ENCODE measurements at regions not wholly inside any gene's neighbourhood (a gene's known extent, or its start where the extent isn't known, plus 50 kb on each side); places are given as distances from the start of the nearest gene placed in this dataset.
"Not testable (repeated sequence)": the region's sequence is repeated elsewhere in the genome, so short reads cannot be mapped to it uniquely, and the experiment has no call there.

DNA sequence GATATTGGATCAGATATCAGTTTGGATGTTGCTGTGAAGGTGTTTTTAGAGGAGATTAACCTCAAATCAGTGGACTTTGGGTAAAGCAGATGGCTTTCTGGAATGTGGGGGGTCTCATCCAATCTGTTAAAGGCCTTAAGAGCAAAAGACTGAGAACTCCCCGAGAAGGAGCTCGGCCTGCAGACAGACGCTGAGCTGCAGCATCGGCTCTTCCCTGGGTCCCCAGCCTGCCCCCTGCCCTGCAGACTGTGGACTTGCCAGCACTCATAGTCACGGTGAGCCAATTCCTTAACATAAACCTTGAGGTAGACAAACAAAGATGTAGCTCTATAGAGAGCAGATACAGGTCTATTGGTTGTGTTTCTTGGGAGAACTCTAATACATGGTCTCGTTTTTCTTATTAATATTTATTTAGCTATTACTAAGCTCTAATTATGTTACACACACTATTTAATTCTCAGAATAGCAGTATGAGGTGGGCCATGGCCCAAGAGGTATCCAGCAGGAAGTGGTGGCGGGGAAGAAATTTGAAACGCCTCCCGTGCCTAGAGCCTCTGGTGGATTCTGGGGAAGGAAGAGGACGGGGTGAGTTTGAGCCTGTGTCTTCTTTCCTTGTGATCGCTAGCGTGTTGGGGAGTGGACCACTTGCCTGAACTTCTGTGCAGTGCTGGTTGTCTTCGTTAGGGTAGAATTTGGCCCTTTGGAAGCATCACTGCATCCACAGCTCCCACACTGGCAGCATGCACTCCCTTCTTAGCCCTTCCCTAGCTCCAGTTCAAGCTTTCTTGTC is 305.3 kb downstream of the TEX29 start:
- no peak for DNase-seq

DNA sequence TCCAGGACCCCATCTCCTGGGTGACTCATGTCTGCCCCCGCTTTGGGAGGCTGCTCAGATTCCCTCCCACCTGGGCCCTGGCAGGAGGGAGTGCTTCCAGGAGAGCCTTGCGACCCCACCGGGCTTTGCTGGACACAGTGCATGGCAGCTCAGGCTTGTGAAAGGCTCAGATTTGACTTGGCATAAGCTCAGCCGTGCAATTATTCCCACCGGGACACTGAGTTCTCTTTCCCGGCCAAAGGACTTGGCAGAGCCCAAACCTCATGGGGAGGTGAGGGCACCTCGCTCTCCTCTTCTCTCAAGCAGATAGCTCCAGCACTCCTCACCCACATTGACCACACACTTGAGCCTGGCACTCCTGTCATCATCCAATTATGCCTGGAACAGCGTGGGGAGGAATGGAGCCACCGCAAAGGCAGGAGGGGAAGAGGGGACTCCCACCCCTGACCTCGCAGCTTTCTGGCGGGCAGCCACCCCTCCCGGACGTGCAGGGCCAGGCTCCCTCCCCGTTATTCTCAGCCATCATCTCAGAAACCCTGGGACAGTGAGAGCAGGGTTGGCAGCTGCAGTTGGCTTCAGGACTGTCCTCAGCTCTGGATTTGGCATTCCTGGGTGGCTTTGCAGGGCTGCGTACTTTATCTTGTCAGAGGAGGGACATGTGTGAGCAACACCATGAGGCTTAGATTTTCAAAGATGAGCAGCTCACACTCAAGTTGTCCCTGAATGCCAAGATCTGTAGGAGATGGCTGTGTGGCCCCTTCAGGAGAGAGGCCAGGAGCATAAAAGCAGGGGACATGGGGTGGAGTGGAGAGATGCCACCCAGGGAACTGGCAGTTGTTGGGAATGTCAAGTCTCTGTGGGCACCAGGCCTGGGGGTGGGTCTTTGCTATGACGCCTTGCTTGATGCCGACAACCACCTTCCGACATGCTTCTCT is 306.2 kb downstream of the TEX29 start:
- DNase-seq, result no peak

DNA sequence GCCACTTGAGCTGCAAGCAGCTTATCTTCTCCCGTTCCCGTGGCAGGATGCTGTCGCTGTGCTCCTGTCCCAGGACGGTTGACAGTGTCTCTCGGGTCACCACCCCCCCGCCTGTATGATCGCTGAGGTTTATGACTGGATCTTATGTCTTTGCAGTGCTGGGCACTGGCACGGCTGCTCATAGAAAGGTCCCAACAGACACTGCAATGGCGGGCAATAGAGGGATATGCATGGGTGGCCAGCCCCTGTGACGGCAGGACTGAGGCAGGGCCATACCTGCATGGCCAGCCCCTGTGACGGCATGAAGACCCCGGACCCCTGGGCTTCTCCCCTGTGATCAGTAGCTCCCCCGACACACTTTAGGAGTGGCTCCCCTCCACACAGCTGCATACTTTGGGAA is 307.2 kb downstream of the TEX29 start:
- DNase-seq, result no peak

DNA sequence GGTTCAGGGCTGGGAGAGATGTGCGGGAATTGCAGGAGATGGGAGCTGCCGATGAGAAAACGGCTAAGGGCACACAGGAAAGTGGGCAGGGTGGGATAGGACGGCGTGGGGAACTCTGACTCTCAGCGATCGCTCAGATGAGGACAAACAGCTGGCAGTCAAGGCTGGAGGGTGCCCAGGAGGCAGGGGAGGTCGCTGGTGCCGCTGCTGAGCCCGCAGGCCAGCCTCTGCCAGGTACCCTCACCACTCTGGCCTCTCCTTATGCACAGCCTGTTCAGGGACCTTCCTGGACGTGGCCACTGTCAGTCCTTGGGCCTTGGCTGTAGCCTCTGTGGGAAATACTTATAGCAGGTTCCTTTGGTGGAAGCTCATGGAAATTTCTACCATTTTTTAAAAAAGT is 308.6 kb downstream of the TEX29 start:
- DNase-seq, result no peak

DNA sequence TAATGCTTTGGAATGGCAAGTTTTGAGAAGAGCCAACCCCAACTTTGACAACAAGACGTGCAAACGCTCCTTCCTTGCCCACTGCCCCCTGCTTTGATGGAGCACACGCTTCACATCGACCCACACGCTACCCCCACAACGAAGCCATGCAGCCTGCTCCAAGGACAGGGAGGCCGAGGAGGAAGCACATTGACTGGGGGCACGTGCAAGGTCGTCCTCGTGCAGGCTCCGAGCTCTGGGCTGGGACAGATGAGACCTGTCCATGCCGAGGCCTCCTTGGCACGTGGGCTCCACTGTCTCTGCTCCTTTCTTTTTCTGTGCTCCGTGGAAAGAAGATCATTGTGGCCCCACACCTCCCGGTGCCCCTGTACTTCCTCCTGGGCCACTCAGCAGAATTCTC is 309.0 kb downstream of the TEX29 start:
- DNase-seq, result no peak

DNA sequence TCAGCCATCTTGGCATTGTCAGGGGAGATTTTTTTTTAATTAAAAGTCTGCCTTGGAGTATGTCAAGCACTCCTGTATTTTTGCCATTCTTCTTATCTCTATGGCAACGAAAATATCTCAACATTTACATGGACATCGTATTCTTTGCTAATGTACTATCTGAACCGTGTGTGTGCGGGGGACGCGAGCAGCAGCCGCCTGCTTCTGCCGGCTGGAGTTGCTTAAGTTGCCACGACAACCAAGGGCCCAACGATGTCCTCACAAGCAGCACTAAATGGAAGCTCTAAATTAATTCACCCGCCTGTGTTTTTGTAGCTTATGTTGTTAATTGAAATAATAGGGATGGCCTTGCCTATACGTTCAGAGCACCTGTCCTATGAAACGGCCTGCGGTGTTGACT is 309.5 kb downstream of the TEX29 start:
- DNase-seq, result no peak

DNA sequence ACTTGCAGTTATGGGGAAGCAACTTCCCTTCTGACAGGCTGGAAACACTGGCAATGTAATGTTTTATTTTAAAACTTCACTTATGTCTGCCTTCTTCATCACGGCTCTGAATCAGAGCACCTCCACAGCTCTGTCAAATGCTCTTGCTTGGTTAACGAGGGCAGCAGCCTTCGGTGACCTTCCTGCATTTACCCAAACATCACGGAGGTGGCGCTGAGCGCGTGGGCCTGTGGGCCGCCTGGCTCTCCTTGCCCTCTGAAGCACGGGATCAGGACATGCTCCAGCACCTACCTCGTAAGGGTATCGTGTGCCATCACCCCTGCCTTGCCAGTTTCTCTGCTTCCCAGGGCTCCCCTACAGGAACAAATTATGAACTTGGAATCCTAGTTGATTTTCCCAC is 310.0 kb downstream of the TEX29 start:
- no peak for DNase-seq

DNA sequence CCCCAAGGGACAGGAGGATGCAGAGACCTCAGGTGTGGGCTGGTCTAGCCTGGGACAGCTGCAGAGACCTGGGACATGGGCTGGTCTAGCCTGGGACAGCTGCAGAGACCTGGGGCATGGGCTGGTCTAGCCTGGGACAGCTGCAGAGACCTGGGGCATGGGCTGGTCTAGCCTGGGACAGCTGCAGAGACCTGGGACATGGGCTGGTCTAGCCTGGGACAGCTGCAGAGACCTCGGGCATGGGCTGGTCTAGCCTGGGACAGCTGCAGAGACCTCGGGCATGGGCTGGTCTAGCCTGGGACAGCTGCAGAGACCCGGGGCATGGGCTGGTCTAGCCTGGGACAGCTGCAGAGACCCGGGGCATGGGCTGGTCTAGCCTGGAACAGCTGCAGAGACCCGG is 310.8 kb downstream of the TEX29 start:
- DNase-seq, result not testable (repeated sequence)

DNA sequence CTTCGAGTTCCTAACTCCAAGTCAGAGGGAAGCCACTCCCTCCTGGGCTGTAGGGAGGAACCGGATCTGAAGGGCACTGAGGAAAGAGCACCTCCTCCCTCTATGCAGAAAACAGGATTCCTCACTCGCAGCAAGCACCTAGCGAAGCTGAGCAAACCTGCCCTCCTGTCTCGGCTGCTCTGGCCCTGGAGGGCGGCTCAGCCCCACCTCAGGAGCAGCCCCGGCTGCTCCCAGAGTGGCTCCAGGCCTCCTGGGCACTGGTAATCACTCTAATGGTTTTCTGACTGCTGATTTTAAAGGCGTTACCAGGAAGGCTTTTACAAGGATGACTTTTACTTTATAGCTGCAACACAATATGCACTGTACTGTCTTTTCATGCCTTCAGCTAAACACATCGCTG is 312.5 kb downstream of the TEX29 start:
- DNase-seq, result no peak

DNA sequence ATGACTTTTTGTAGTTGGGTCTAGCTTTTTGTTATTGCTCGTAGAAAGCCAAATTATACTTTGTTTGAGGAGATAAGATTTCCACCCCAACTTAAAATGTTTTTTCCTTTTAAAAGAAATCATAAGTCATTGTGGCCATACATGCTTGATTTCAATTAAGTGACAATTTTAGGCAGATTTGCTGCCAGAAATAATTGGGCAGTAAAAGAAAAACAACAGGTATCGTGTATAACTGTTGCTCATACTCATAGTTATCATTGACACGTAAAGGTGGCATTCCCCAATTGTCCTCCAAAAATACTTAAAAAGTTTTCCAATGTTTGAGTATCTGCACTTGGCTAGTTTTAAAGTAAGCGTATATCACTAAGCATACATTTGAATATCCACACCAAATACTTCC is 313.0 kb downstream of the TEX29 start:
- no peak for DNase-seq

DNA sequence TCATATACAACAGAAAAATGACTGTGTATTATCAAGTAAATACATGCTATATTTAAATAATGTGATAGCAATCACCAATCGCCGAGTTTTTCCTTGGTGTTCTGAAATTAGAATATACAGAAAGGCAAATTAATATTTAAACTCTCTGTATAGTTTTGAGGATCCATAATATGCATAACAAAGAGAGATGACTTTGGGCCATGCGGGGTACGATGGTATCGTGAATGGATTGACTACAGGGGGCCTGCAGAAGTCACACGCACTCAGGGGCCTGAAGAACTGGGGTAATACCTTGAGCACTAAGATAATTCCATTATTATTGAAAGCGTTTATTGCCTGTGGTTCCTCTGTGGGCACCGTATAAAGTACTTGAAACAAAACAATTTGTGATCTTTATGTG is 314.0 kb downstream of the TEX29 start:
- no peak for DNase-seq

DNA sequence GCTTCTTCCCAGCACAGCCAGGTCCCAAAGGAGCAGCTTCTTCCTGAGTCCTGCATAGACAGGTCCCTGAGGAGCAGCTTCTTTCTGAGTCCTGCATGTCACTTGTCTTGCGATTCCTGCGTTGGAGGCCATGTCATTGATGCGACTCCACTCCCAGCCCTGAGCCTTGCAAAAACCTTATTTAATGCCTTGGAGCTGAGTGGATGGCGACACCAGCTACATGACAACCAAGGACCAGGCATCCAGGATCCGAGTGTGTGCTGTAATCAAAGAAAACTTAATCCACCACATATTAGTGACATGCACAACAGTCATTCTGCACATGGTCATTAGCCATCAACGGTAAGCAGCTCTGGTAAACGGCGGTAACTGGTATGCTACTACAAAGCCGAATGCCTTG is 315.8 kb downstream of the TEX29 start:
- no peak for DNase-seq

DNA sequence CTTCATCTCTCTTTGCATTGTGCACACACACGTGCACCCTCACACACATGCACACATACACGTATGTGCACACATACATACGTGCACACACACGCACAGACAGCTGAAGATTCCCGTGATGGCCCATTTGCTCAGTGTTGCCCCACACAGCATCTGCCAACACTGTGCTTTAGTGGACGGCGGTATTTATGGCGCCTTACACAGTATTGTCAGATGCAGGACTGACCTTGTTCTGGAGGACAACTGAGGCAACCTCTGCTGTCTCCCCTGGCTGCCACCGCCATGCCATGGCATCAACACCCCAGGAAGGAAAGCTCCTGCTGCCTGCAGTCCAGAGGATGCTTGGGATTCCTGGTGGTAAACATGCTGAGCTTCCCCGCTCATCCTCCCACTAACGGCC is 316.4 kb downstream of the TEX29 start:
- no peak for DNase-seq

DNA sequence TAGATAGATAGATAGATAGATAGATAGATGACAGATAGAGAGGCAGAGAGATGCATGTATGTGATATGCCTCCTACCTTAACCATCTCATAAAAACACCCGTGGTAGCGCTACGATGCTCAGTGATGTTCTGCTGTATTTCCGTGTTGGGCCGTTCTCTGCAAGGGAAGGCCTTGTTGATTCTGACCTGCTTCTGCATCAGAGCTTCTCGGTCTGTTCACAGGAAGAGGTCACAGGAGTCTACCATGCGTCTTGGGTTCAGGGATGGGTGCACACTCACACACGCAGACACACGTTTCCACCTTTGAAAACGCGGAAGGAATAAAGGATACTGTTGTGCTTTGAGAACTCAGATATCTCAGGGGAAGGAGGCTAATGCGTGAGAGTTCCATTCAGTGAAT is 316.9 kb downstream of the TEX29 start:
- no peak for DNase-seq

DNA sequence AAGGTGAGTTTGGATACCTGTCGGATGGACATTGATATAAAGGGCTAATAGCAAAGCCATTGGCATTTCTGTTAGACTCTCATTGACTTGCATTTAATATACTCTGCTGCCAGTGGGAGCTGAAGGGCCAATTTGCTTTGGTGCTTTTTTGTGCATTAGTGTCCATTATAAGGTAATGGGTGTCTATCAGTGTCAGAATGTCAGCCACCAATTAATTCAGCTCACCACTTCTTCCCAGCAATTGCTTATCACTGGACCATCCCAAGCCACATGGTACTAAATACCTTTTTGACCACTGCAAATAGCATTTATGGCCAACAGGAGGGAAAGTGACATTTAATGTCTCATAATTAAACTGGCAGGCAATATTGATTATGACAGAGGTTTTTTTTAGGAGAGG is 317.8 kb downstream of the TEX29 start:
- no peak for DNase-seq

DNA sequence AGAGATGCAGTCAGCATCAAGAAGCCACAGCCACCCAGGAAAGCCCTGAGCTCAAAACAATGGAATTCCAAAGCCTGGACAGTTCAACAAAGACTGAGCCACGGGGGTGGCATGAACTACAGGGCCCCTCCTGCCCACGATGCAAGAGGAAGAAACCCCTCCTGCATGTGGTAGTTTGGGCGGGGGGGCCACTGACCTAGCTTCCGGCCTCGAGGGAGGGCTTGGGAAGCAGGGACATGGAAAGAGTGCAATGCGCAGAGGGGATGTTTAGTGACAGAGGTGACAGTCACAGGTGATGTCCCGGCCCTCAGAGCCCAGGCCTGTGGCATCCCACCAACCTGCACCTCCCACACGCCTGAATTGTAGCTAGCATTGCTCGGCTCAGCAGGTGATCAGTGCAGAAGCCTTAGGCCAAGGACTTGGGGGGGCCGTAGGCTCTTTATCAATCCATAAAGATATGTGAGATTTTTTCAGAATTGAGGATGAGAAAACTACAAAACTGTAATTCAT is 318.8 kb downstream of the TEX29 start:
- DNase-seq, result no peak

DNA sequence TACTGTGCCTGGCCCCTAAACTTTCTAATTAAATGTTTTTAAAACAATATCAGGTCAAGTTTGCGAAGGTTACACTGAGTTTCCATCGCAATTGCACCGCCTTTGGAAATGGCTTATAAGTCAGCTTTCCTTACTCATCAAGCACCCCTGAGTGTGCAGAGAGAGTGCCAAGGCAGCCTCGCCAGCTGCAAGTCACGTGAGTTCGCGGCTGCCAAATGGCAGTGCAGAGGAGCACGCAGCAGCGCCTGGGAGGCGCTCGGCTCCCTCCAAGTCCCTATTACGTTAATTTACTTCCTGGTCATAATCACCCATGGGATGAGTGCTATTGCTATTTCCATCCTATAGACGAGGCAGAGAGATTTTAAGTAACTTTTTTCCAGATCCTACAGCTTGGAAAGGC is 319.6 kb downstream of the TEX29 start:
- DNase-seq, result no peak

DNA sequence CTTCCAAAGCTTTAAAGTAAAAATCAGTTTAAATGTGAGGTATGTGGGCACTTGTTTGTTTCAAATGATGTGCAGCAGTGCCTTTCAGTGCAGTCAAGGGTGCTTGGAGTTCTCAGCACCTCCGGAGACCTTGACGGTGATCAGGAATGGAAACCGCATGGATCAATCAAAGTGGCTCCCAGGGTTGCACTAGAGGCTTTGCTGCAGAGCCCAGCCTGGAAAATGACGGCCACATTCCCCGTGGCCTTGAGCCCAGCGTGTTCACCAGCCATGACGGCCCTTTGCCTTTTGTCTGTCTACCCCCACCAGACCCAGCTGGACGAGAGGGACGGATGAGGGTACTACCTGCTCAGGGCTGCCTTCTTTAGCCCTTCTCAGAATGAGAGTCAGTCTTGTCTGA is 320.0 kb downstream of the TEX29 start:
- DNase-seq, result no peak

DNA sequence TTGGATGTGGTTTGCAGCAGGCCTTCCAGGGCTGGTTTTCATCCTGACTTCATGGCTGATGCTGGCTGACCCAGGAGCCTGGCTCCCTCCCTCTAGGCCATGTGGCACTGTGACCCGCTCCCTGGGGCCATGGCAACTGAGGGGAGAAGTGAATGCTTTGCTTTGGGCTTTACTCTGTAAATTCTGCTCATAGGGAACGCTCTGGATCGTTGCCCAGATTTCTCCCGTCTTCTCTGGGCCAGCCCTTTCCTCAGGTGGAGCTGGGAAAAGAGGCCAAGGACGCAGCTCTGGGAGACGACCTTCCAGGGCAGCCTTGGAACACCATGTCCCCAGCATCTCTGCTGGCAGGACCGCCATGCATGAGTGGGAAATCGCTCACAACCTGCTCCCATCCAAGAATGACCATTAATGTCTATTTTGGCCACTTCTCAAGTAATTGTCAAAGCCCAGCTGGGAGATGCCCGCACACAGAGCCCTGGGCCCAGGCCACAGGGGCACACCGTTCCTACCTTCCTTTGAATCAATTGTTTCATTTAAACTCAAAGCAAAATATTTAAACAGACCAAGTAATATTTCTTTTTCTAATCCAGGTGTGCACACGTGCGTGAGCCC is 321.8 kb downstream of the TEX29 start:
- DNase-seq, result no peak

DNA sequence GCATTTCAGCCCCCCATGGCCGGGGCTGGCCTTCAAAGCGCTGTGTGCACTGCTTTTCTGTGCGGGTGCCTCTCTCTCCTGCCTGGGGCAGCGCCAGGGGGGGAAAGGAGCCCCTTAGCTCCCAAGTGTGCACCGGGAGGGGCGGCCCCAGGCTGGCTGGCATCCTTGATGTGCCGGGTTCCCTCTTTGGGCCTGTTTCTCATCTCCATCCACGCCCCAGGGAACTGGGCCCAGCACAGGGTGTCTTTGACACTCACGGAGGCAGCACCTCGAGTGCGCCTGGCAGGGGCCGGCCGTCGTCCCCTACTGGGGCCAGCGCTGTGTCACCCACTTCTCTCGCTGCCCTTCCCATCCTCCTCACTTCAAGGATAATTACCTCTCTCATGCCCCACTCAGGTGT is 324.3 kb downstream of the TEX29 start:
- DNase-seq, result no peak

DNA sequence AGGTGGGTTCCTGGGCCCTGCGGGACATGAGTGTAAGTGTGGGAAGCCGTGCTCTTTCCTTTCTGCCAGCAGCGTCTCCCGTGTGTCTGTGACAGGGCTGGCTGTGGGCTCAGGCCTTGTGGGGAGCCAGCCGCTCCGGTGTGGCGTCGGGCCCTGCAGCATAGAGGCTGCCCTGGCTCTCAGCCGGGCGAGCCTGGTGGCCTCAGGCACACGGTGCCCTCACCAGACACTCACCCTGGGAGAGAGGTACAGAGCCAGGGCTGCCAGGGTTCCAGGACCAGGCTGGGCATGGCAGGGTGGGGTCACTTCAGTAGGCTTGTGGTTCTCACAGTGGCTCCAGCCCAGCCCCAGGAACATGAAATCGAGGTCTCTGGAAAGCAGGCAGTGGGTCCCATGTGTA is 324.8 kb downstream of the TEX29 start:
- no peak for DNase-seq

DNA sequence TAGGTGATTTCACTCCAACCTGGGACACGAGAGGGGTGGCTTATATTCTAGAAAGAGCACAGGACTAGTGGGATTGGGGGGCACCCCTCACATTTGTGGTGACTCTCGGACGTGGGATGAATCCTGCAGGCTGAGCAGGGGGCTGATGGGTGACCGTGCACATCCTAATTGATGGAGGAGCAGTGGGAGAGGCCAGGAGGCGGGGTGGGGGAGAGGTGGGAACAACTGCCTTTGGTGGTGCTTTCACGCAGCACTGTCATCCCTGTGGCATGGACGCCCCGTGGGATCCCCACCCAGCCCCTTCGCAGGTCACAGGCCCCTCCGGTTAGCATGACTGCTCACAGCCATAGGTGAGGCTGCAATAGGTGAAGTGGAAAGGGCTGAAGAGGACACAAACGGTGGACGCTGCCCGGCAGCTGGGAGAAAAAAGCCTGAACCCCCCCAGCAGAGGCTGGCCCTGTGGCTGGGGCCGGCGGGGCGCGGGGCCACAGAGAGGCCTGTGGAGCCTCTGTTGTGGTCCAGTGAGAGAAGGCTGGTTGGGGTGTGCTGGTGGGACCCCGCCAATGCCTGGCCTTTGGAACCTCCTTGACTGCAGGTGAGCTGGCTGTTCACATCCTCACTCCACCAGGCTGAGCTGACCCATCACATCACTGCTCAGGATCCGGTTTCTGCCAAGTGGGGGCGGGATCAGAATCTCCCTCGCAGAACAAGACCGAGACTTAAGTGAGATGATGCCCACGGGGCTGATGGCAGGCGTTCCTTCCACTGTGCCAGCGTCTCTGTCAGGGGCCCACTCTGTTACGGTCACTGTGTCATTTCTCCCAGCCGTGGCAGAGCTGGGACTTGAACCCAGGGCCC is 325.4 kb downstream of the TEX29 start:
- no peak for DNase-seq

DNA sequence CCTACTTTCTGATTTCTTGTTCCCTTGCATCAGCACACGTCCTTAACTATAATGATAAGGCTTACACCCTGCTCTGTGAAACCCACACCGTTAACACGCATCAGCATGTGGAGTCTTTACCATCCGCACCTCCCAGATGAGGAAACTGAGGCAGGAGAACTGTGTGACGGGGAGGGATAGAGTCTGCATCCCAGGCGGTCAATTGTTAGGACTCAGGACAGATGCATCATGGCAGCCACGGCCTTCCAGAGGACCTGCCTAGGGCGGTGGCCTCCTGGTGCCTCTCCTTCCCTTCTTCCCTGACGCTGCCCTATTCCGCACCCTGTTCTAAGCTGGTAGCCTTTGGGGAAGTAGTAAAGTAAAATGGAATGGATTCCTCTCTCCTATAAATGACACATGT is 326.0 kb downstream of the TEX29 start:
- DNase-seq, result no peak
